Stimulated activated CD4-positive, alpha-beta T cell treated with anti-CD3 and anti-CD28 coated beads, Interleukin-1b, Interleukin-23, amount 100 ng/mL, for 4 hours (primary cell): ENCODE measurements at regions not wholly inside any gene's neighbourhood (a gene's known extent, or its start where the extent isn't known, plus 50 kb on each side); places are given as distances from the start of the nearest gene placed in this dataset.

ENCODE experiments used
- DNase-seq, 2 donors: peaks; one replicate each; pipeline ENCODE4 v3.0.0-alpha.2; 2020; ENCODE audit warnings: low read depth in 2 of 2

GRCh38 chr12:14275111-14275510 lies 90.4 kb upstream of the ATF7IP start:
- no peak for DNase-seq

GRCh38 chr12:14275886-14276285 lies 89.6 kb upstream of the ATF7IP start:
- no peak for DNase-seq

DNA sequence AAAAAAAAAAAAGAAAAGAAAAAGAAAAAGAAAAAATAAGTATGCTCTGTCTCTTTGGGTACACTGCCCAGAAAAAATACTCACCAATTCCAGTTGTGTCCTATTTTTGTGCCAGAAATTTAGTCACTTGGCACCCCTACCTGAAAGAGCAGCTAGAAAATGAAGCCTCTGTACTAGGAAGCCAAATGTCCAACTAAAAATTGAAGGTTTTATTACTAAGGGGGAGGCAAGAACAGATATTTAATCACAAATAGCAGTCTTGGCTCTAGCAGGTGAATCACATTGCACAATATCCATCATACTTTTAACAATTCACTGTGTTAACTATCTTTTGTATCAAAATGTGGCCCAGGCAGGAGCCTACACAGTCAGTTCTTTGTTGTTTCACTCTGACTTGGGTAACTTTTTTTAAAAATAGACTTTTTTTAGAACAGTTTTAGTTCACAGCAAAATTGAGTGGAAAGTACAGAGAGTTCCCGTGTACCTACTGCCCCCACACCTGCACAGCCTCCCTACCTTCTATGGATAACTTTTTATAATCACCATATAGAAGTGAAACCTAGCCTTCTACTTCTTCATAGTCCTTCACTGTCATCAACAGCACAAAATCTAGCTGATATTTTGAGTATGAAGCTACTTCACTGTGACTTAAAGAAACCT lies 87.1 kb upstream of the ATF7IP start:
- DNase-seq: no peak

- DNase-seq: no peak
These were observed 85.6 kb upstream of the ATF7IP start for GRCh38 chr12:14279845-14280244.

DNA sequence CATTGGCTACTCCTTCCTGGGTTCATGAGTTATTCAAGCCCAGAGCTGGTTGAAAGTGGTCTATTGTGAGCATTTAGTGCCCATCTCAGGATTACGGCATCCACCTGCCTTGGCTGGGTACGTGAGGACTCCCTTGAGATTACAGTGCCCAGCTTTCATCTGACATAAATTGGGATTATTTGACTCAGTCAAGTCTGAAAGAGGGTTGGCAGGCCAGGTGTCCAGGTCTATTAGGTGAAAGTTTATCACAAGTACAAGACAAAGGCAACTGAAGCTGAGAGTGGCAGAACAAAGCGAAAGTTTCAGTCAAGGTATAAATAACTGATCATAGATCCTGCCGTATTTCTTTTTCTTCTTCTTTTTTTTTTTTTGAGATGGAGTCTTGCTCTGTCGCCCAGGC lies 84.6 kb upstream of the ATF7IP start:
- DNase-seq: no peak

DNA sequence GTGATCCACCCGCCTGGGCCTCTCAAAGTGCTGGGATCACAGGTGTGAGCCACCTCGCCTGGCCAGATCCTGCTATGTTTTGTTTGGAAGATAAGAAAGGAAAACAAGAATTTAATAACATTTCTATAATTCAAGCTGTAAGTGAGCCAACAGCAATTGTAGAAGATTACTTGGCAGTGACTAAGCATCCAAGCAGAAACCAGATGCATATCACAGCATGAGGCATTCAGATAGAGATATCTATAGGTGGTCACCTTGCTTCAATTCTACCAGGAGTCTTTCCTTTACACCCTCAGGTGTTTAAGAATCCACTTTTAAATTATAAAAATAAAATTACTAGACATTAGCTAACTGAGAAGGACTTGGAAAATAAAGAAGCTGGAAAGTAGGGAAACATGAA lies 83.9 kb upstream of the ATF7IP start:
- DNase-seq: no peak

GRCh38 chr12:14283489-14284144 lies 81.9 kb upstream of the ATF7IP start:
- no peak for DNase-seq

GRCh38 chr12:14284184-14284722 lies 81.2 kb upstream of the ATF7IP start:
- no peak for DNase-seq

DNA sequence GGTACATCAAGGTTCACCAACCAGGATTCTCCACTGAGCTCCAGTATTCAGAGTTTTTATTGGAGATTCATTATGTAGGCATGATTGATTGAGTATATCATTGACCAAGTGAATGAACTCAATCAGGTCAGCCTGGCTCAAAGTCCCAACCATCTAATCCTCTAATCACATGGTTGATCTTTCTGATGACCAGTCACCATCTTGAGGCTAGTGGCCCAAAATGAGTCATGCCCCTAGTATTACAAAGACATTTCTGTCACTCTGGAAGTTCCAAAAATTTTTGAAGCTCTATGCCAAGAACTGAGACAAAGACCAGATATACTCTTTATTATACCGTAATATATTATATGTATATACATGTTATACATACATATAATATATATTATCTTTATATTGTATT lies 75.9 kb upstream of the ATF7IP start:
- DNase-seq: no peak

GRCh38 chr12:14290951-14291350 lies 74.5 kb upstream of the ATF7IP start:
- DNase-seq: no peak

DNA sequence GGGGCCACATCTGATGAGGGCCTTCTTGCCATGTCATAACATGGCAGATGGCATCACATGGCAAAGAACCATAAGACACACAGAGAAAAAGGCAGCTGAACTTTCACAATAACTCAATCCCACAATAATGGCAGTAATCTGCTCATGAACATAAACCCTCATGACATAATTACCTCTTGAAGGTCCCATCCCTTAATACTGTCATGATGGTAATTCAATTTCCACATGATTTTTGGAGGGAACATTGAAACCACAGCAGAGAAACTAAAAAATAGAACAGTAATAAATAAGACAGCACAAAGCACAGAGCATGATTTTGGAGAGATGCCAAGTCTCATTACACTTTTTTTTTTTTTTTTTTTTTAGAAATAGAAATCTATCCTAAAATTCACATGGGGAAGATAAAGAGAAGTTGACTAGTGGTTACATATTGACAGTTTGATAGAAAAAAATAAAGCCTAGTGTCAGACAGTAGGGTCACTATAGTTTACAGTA lies 61.8 kb upstream of the ATF7IP start:
- DNase-seq: no peak

DNA sequence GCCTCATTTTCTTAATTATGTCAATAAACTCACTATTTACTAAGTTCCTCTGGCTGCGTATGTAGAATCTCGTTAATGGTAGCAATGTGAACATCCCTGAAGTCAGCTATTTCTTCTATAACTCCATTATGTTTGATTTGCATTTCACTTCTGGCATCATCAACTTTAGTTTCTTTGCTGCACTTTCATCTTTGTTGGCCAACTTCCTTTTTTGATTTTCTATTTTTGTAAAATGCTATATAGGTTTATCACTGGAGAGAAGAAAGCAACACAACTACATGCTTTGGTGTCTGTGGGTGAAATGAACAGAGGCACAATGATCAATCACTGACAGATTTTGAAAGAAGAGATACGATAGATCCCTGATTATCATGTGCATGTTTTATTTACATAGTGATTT lies 58.5 kb upstream of the ATF7IP start:
- no peak for DNase-seq

- no peak for DNase-seq
These were observed 57.0 kb upstream of the ATF7IP start for GRCh38 chr12:14308516-14308915.

- no peak for DNase-seq
These were observed 54.6 kb upstream of the ATF7IP start for GRCh38 chr12:14310866-14311265.

GRCh38 chr12:14313379-14314138 lies 51.9 kb upstream of the ATF7IP start:
- no peak for DNase-seq

DNA sequence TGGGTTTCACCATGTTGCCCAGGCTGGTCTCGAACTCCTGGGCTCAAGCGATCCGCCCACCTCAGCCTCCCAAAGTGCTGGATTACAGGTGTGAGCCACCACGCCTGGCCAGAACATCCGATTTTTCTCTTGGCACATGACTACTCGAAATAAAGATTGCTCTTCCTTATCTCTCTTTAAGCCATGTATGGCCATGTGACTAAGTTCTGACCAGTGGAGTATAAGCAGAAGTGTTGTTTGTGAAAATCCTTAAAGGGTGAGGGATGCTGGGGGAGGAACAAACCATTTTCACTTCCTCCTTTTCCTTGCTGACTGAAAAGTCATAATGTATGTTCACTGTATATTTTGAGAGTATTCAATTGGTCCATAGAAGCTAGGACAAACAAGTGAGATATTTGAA lies 50.7 kb upstream of the ATF7IP start:
- no peak for DNase-seq

- no peak for DNase-seq
These were observed 50.0 kb upstream of the ATF7IP start for GRCh38 chr12:14315501-14315900.
